HG02759 (cell line): ENCODE measurements at regions not wholly inside any gene's neighbourhood (a gene's known extent, or its start where the extent isn't known, plus 50 kb on each side); places are given as distances from the start of the nearest gene placed in this dataset.
A peak's percentile ranks its signal among the peaks of the same experiment; 100 is the strongest.
"Not testable (repeated sequence)": the region's sequence is repeated elsewhere in the genome, so short reads cannot be mapped to it uniquely, and the experiment has no call there.

Experiments used
- ATAC-seq: cut with Tn5 transposase; IDR thresholded peaks from one replicate; pipeline ENCODE4 v1.9.1; 2021; ENCODE audit warnings: mild to moderate bottlenecking, moderate library complexity; ENCODE audit not compliant: unreplicated experiment

GRCh38 chr14:87020106-87020505 lies 972.9 kb downstream of the GALC start:
- ATAC-seq = not testable (repeated sequence)

GRCh38 chr14:87018294-87018693 lies 974.7 kb downstream of the GALC start:
- no peak for ATAC-seq

GRCh38 chr14:87017335-87017734 lies 975.6 kb downstream of the GALC start:
- ATAC-seq = no peak

GRCh38 chr14:87014856-87015255 lies 978.1 kb downstream of the GALC start:
- no peak for ATAC-seq

GRCh38 chr14:87013583-87013982 lies 979.4 kb downstream of the GALC start:
- no peak for ATAC-seq

GRCh38 chr14:87008965-87009364 lies 984.0 kb downstream of the GALC start:
- no peak for ATAC-seq

GRCh38 chr14:87005280-87005679 lies 987.7 kb downstream of the GALC start:
- no peak for ATAC-seq

GRCh38 chr14:87002776-87003175 lies 990.2 kb downstream of the GALC start:
- no peak for ATAC-seq

- no peak for ATAC-seq
Measured at GRCh38 chr14:87001333-87001732, 991.6 kb downstream of the GALC start.

- ATAC-seq = no peak
Measured at GRCh38 chr14:87000081-87000480, 992.9 kb downstream of the GALC start.

- ATAC-seq = no peak
Measured at GRCh38 chr14:86999036-86999435, 993.9 kb downstream of the GALC start.

GRCh38 chr14:86997271-86997670 lies 995.7 kb downstream of the GALC start:
- ATAC-seq = no peak

GRCh38 chr14:86990396-86990795 lies 1002.6 kb downstream of the GALC start:
- no peak for ATAC-seq

- ATAC-seq = no peak
Measured at GRCh38 chr14:86989285-86989684, 1003.7 kb downstream of the GALC start.

GRCh38 chr14:86987966-86988365 lies 1005.0 kb downstream of the GALC start:
- no peak for ATAC-seq

GRCh38 chr14:86973177-86973576 lies 1019.8 kb downstream of the GALC start:
- ATAC-seq = no peak

- no peak for ATAC-seq
Measured at GRCh38 chr14:86971292-86971691, 1021.7 kb downstream of the GALC start.

- ATAC-seq = peak; percentile 87
Measured at GRCh38 chr14:86961106-86961716, 1031.8 kb downstream of the GALC start.

- no peak for ATAC-seq
Measured at GRCh38 chr14:86955771-86956354, 1037.1 kb downstream of the GALC start.

- ATAC-seq = no peak
Measured at GRCh38 chr14:86954623-86955022, 1038.4 kb downstream of the GALC start.

- no peak for ATAC-seq
Measured at GRCh38 chr14:86946446-86946845, 1046.5 kb downstream of the GALC start.

GRCh38 chr14:86944434-86944833 lies 1048.5 kb downstream of the GALC start:
- no peak for ATAC-seq
